Stimulated activated naive CD8-positive, alpha-beta T cell treated with anti-CD3 and anti-CD28 coated beads, Interleukin-15, Interleukin-2, amounts not matched to agents 100 ng/mL and 50 ng/mL, for 24 hours (primary cell): ENCODE measurements at regions not wholly inside any gene's neighbourhood (a gene's known extent, or its start where the extent isn't known, plus 50 kb on each side); places are given as distances from the start of the nearest gene placed in this dataset.

Experiments used
- H3K27ac Mint-ChIP-seq: one replicate; pipeline ENCODE4 v1.8.0; 2021; ENCODE audit warnings: mild to moderate bottlenecking, mixed read lengths
- H3K27me3 Mint-ChIP-seq: one replicate; pipeline ENCODE4 v1.8.0; 2021; ENCODE audit warnings: mixed read lengths
- H3K36me3 Mint-ChIP-seq: one replicate; pipeline ENCODE4 v1.8.0; 2021; ENCODE audit warnings: low read depth, mixed read lengths
- H3K4me1 Mint-ChIP-seq: one replicate; pipeline ENCODE4 v1.8.0; 2021; ENCODE audit warnings: low read depth, mixed read lengths
- H3K4me3 Mint-ChIP-seq: one replicate; pipeline ENCODE4 v1.8.0; 2021; ENCODE audit warnings: mild to moderate bottlenecking, mixed read lengths
- H3K9me3 Mint-ChIP-seq: one replicate; pipeline ENCODE4 v1.8.0; 2021; ENCODE audit warnings: mixed read lengths

- Mint-ChIP-seq H3K4me1 (no peaks in the 10 kb centered on the region), H3K27me3 (peaks cover 25% of the 10 kb centered on the region), H3K4me3 (no peak overlapping the region)
These were observed 603.4 kb downstream of the BRD1 start for GRCh38 chr22:49224243-49224642.

GRCh38 chr22:49218142-49218541 lies 609.5 kb downstream of the BRD1 start:
- peaks cover 47% of the 10 kb centered on the region for H3K27me3 Mint-ChIP-seq
- no peak overlapping the region for H3K4me3 Mint-ChIP-seq
- H3K9me3 Mint-ChIP-seq: peaks cover 18% of the 10 kb centered on the region
- no peak overlapping the region for H3K27ac Mint-ChIP-seq
- H3K36me3 Mint-ChIP-seq: peaks cover 6% of the 10 kb centered on the region
- H3K4me1 Mint-ChIP-seq: no peaks in the 10 kb centered on the region

More at GRCh38 chr22:49224243-49224642, 603.4 kb downstream of the BRD1 start:
- H3K36me3 Mint-ChIP-seq: no peaks in the 10 kb centered on the region
- no peak overlapping the region for H3K27ac Mint-ChIP-seq
- peaks cover 6% of the 10 kb centered on the region for H3K9me3 Mint-ChIP-seq

- no peaks in the 10 kb centered on the region for H3K4me1 Mint-ChIP-seq
- peaks cover 36% of the 10 kb centered on the region for H3K27me3 Mint-ChIP-seq
- H3K9me3 Mint-ChIP-seq: peaks cover 18% of the 10 kb centered on the region
- H3K27ac Mint-ChIP-seq: no peak overlapping the region
- H3K4me3 Mint-ChIP-seq: no peak overlapping the region
- H3K36me3 Mint-ChIP-seq: peaks cover 6% of the 10 kb centered on the region
These were observed 611.1 kb downstream of the BRD1 start for GRCh38 chr22:49216579-49216978.

- Mint-ChIP-seq H3K9me3 (peaks cover 18% of the 10 kb centered on the region), H3K36me3 (peaks cover 6% of the 10 kb centered on the region), H3K27ac (no peak overlapping the region), H3K4me1 (no peaks in the 10 kb centered on the region), H3K27me3 (peaks cover 30% of the 10 kb centered on the region), H3K4me3 (no peak overlapping the region)
These were observed 611.8 kb downstream of the BRD1 start for GRCh38 chr22:49215840-49216239.

- Mint-ChIP-seq H3K4me1 (no peaks in the 10 kb centered on the region), H3K36me3 (peaks cover 6% of the 10 kb centered on the region), H3K27me3 (peaks cover 29% of the 10 kb centered on the region), H3K4me3 (no peak overlapping the region), H3K27ac (no peak overlapping the region), H3K9me3 (peaks cover 18% of the 10 kb centered on the region)
These were observed 612.7 kb downstream of the BRD1 start for GRCh38 chr22:49214976-49215375.

- Mint-ChIP-seq H3K4me1 (no peaks in the 10 kb centered on the region), H3K27me3 (peaks cover 22% of the 10 kb centered on the region), H3K36me3 (peaks cover 6% of the 10 kb centered on the region), H3K4me3 (no peak overlapping the region), H3K9me3 (peaks cover 10% of the 10 kb centered on the region), H3K27ac (no peak overlapping the region)
These were observed 613.8 kb downstream of the BRD1 start for GRCh38 chr22:49213731-49214352.

- Mint-ChIP-seq H3K36me3 (no peaks in the 10 kb centered on the region), H3K4me1 (no peaks in the 10 kb centered on the region), H3K27ac (no peak overlapping the region), H3K9me3 (no peaks in the 10 kb centered on the region), H3K4me3 (no peak overlapping the region), H3K27me3 (peaks cover 11% of the 10 kb centered on the region)
These were observed 615.2 kb downstream of the BRD1 start for GRCh38 chr22:49212466-49212865.

GRCh38 chr22:49212002-49212401 lies 615.7 kb downstream of the BRD1 start:
- H3K27ac Mint-ChIP-seq: no peak overlapping the region
- peaks cover 7% of the 10 kb centered on the region for H3K27me3 Mint-ChIP-seq
- H3K36me3 Mint-ChIP-seq: no peaks in the 10 kb centered on the region
- no peak overlapping the region for H3K4me3 Mint-ChIP-seq
- no peaks in the 10 kb centered on the region for H3K9me3 Mint-ChIP-seq
- H3K4me1 Mint-ChIP-seq: no peaks in the 10 kb centered on the region

- no peaks in the 10 kb centered on the region for H3K9me3 Mint-ChIP-seq
- no peak overlapping the region for H3K4me3 Mint-ChIP-seq
- H3K27me3 Mint-ChIP-seq: peaks cover 4% of the 10 kb centered on the region
These were observed 616.5 kb downstream of the BRD1 start for GRCh38 chr22:49211176-49211575.

GRCh38 chr22:49210606-49211005 lies 617.1 kb downstream of the BRD1 start:
- Mint-ChIP-seq H3K27me3 (peaks cover 4% of the 10 kb centered on the region), H3K4me1 (no peaks in the 10 kb centered on the region), H3K36me3 (no peaks in the 10 kb centered on the region), H3K4me3 (no peak overlapping the region), H3K27ac (no peak overlapping the region), H3K9me3 (no peaks in the 10 kb centered on the region)

More at GRCh38 chr22:49211176-49211575, 616.5 kb downstream of the BRD1 start:
- Mint-ChIP-seq H3K27ac (no peak overlapping the region), H3K4me1 (no peaks in the 10 kb centered on the region), H3K36me3 (no peaks in the 10 kb centered on the region)

GRCh38 chr22:49209452-49210195 lies 618.0 kb downstream of the BRD1 start:
- Mint-ChIP-seq H3K4me1 (no peaks in the 10 kb centered on the region), H3K36me3 (no peaks in the 10 kb centered on the region), H3K9me3 (no peaks in the 10 kb centered on the region), H3K27ac (no peak overlapping the region), H3K4me3 (no peak overlapping the region), H3K27me3 (peaks cover 4% of the 10 kb centered on the region)

GRCh38 chr22:49208768-49209252 lies 618.9 kb downstream of the BRD1 start:
- Mint-ChIP-seq H3K27ac (no peak overlapping the region), H3K9me3 (no peaks in the 10 kb centered on the region), H3K4me1 (no peaks in the 10 kb centered on the region), H3K27me3 (no peaks in the 10 kb centered on the region), H3K4me3 (no peak overlapping the region), H3K36me3 (no peaks in the 10 kb centered on the region)

GRCh38 chr22:49208004-49208402 lies 619.7 kb downstream of the BRD1 start:
- Mint-ChIP-seq H3K4me1 (no peaks in the 10 kb centered on the region), H3K27me3 (no peaks in the 10 kb centered on the region)

GRCh38 chr22:49207008-49208003 lies 620.4 kb downstream of the BRD1 start:
- Mint-ChIP-seq H3K9me3 (no peaks in the 10 kb centered on the region), H3K4me3 (no peak overlapping the region), H3K27ac (no peak overlapping the region), H3K36me3 (no peaks in the 10 kb centered on the region), H3K27me3 (no peaks in the 10 kb centered on the region), H3K4me1 (no peaks in the 10 kb centered on the region)

More at GRCh38 chr22:49208004-49208402, 619.7 kb downstream of the BRD1 start:
- Mint-ChIP-seq H3K4me3 (no peak overlapping the region), H3K27ac (no peak overlapping the region), H3K36me3 (no peaks in the 10 kb centered on the region), H3K9me3 (no peaks in the 10 kb centered on the region)
